Activated CD4-positive, alpha-beta T cell treated with anti-CD3 and anti-CD28 coated beads for 1 hour (primary cell): ENCODE measurements at regions not wholly inside any gene's neighbourhood (a gene's known extent, or its start where the extent isn't known, plus 50 kb on each side); places are given as distances from the start of the nearest gene placed in this dataset.
"Not testable (repeated sequence)": the region's sequence is repeated elsewhere in the genome, so short reads cannot be mapped to it uniquely, and the experiment has no call there.

Experiments
- DNase-seq: peaks from one replicate; pipeline ENCODE4 v3.0.0-alpha.2; 2020

DNA sequence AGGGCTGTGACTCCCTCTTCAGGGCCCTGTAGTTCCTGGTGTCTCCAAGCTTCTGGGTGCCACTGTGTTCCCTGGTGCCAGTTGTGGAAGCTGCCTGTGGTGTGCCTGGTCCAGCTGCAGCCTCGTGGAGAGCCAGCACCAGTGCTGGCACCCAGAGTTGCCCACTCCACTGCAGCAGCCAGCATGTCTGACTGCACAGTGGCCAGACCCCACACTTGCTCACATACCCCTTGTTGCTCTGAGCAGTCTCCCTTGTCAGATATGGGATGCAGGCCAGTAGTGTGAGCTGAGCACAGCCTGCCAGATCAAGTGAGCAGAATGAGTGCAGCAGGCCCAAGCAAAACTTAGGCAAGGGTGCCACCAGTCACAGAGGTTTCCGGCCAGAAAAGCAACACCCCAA is 108.6 kb downstream of the ZMAT1 start:
- no peak for DNase-seq

DNA sequence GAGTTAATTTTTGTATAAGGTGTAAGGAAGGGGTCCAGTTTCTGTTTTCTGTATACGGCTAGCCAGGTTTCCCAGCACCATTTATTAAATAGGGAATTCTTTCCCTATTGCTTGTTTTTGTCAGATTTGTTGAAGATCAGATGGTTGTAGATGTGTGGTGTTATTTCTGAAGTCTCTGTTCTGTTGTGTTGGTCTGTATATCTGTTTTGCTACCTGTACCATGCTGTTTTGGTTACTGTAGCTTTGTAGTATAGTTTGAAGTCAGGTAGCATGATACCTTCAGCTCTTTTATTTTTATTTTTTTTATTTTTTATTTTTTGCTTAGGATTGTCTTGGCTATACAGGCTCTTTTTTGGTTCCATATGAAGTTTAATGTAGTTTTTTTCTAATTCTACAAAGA is 114.1 kb downstream of the ZMAT1 start:
- DNase-seq: not testable (repeated sequence)

DNA sequence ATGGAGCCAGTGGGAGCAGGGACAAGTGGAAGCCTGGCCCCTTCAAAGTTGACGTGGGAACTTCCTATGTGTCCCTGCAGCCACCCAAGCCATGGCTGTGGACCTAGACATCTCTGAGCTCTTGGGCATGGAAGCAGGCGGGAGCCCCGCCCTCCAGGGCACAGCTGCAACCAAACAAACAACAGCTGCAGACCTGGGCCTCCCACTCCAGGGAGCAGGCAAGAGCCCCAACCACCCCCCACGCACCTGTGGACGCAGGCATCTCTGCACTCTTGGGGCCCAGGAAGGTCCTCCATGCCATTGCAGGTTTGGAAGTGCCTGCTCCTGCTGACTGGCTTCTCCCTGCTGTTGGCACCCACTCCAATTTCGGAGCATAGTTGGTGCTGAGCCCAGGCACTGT is 118.6 kb downstream of the ZMAT1 start:
- no peak for DNase-seq

DNA sequence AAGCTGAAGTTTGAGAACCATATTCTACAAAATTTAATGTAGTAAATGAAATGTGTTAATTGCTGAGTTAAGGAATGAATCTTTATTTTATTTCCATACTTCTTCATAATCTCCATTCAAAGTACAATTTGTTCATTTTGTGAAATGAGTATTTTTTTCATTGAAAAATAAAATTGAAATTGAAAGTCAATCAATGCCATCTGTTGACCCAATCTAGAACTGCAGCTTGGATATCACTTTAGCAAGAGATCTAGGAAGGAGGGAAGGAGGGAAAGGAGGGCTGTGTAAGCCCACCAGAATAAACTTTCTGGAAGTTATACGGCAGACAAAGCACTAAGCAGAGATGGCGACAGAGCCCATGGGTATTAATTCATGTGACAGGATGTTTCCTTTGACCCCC is 128.4 kb downstream of the ZMAT1 start:
- no peak for DNase-seq

DNA sequence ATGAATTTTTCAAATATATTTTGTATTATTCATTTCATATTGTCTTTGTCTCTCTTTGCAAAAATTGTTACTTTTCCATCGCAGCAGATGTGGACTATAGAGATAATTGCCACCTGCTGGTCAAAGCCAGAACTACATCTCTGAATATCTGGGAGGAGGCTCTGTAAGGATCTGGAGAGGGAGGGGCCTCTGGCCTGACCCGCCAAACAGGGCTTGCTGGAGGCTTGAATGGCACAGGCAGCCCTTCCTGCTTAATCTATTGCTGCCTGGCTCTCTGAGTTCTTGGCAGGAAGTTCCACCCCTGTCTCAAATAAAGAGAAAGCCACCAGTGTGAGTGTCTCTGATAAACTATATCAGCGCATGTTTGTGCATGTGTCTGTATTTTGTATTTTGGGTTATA is 132.4 kb downstream of the ZMAT1 start:
- DNase-seq: peak; percentile 34

DNA sequence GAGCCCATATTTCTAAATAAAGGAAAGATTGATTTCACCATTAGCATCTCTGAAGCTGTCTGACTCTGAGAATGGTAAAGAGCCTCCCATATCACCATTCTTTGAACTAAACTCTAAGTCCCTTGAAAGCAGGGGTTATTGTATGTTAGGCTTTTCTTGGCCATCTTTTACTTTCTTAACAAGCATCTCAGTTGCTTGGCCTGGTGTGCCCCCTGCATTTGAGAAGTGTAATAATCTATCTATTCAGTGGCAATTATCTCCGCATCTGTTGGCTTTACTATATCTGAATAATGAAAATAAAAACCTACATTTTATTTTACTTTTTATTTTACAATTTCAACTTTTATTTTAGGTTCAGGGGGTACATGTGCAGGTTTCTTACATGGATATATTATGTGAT is 128.3 kb upstream of the ARMCX2 start:
- no peak for DNase-seq

DNA sequence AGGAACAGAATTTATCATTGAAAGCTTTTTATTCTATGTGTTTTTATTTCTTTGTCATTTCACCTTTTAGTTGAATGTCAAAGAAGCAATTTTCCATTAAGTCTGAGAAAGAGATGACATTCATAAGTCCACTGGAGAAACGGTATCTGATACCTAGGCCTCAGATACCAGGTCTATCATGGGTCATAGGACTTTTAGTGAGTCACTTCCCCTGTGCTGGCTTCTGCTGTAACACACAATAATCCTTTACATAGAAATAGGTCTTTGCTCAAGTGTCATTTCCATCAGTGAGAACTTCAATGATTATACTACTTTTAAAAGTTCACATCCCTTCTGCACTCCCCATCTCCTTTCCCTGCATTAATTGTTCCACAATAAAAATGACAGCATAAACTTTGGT is 125.5 kb upstream of the ARMCX2 start:
- no peak for DNase-seq

DNA sequence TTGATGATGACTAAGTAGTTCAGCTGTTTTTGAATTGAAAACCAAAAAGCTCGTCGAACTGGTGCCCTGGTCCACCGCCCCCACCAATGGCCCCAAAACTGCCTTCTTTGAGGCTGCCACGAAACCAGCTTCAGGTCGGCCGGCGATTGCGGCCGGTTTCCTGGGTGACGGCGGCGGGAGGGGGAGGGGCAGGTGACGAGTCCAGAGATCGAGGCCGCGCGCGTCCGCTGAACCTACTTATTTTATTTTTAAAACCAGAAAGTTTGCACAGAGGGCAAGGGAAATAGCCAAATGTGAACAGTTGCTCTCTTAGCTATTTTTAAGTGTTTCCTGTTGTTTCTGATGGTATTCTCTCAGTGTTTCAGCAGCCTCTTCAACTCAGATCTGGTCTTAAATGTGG is 120.8 kb upstream of the ARMCX2 start:
- DNase-seq: not testable (repeated sequence)

DNA sequence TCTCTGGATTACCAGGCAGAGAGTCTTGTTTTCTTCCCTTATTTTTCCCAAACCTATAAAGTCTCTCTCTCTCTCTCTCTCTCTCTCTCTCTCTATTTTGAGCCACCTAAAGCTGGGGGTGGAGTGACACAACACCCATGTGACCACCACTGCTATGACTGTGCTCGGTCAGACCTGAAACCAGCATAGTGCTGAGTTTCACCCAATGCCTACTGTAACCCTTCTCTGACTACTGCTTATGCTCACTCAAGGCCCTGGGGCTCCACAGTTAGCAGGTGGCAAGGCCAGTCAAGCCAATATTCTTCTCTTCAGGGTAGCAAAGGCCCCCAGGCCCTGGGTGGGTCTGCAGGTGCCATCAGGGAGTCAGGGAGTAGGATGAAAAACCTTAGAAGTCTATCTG is 114.7 kb upstream of the ARMCX2 start:
- no peak for DNase-seq

DNA sequence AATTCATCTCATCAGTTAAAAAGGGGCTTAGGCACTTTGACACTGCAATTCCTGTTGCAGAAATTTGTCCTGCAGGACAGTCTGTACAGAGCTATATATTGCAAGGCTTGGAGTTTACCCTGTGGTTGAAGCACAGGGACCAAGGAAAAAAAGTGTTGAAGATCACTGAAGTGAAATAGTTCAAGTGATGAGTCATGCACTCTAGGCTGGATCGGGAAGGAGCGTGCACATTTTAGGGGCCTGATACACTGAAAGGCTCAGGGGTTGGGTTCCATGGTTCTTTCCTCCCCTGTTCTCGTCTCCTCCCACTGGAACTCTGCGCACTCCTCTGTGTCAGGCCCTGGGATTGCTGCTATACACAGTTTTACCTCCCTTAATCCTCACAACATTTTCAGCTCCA is 104.9 kb upstream of the ARMCX2 start:
- DNase-seq: no peak

DNA sequence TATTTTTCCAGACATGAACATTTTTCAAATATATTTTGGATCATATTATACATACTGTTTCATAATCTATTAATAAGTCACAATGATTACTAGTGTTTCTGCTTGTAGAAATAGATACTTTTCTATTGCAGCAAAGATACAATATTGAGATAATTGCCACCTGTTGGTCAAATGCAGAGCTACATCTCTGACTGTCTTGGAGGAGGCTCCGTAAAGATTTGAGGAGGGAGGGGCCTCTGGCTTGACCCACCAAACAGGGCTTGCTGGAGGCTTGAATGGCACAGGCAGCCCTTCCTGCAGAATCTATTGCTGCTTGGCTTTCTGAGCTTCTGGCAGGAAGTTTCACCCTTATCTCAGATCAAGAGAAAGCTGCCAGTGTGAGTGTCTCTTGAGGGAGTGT is 99.3 kb upstream of the ARMCX2 start:
- no peak for DNase-seq

DNA sequence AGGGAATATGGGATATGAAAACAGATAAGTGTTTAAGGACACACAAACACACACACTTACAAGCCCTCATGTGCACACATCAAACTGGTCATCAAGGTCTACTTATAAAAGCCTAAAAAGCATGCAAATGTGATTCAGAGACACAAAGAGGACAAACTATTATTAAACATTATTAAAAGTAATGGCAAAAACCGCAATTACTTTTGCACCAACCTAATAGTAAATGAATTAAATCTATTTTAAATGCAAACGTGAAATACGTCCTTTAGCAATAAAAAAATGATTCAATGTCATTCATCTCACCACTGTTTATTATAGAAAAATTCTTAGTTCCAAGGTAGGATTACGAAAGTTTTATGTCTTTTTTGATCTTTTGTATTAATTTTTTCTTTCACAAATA is 91.1 kb upstream of the ARMCX2 start:
- no peak for DNase-seq

DNA sequence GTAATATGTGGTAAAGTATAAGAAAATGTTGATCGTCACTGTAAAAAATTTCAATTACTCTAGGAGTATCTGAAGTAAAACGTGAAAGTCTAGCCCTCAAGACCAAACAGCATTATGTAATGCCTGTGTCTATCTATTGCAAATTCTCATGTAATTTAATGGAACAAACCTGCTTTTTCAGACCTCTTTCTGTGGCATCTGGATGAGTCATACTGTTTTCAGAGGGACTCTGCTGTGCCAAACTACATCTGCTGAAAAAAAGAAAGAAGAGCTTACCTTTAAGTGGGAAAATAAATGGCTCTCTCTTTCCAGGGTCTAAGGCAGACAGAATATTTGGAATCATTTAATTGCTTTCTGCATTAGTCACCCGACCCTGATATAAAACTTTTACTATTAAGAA is 89.8 kb upstream of the ARMCX2 start:
- no peak for DNase-seq

DNA sequence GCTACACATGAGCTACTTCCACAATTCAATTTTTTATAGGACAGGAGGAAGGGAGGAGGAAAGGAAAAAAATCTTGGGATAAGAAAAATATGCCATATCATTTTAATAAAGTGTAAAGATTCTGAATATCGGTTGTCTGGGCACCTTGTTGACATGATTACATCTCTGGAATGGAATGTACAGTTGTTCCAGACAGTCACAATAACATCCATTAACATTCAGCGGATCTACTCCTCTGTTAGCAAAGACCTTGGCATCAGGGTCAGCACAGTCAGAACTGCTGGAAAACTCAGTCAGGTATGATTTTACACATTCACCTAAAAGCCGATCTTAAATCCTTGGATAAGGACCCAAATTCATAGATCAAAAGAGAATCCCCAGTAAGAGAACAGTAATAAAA is 85.4 kb upstream of the ARMCX2 start:
- no peak for DNase-seq

DNA sequence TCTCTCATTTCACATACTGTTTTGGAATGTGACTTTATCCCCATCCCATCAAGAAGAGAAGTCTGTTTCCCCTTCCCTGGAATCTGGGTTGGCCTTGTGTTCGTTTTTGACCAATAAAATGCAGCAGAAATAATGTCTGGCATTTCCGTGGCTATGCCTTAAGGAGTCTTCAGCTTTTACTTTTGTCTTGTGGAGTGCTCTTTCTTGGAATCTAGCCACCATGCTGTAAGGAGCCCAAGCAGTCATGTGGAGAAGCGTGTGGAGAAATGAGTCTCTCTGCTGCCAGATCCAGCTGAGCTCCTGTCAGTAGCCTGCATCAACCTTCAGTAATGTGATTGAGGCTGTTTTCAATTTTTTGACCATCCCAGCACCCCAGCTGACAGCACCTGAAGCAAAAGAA is 84.4 kb upstream of the ARMCX2 start:
- DNase-seq: no peak

DNA sequence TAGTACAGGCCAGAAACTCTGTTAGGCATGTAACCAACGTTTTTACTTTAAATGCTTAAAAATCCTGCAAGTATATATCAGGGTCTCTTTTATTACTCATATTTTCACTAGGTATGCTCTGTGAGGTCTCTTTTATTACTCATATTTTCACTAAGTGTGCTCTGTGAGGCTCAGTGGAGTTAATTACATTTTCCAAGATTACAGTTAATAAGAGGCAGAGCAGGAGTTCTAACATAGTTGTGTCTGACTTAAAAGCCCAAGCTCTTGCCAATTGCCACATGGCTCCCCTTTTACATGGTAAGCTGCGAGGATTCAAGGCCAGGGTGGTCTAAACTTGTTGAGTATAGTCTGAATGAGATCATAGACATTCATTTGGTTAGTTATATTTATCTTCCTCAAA is 81.0 kb upstream of the ARMCX2 start:
- DNase-seq: no peak

DNA sequence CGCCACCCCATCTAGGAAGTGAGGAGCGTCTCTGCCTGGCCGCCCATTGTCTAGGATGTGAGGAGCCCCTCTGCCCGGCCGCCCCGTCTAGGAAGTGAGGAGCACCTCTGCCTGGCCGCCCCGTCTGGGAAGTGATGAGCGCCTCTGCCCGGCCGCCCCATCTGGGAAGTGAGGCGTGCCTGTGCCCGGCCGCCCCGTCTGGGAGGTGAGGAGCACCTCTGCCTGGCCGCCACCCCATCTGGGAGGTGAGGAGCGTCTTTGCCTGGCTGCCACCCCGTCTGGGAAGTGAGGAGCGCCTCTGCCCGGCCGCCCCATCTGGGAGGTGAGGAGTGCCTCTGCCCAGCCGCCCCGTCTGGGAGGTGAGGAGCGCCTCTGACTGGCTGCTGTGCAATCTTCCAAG is 79.2 kb upstream of the ARMCX2 start:
- not testable (repeated sequence) for DNase-seq

DNA sequence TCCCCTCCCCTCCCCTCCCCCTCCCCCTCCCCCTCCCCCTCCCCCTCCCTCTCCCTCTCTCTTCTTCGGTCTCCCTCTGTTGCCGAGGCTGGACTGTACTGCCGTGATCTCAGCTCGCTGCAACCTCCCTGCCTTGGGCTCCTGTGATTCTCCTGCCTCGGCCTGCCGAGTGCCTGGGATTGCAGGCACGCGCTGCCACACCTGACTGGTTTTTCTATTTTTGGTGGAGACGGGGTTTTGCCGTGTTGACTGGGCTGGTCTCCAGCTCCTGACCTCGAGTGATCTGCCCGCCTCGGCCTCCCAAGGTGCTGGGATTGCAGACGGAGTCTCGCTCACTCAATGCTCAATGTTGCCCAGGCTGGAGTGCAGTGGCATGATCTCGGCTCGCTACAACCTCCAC is 78.8 kb upstream of the ARMCX2 start:
- not testable (repeated sequence) for DNase-seq

DNA sequence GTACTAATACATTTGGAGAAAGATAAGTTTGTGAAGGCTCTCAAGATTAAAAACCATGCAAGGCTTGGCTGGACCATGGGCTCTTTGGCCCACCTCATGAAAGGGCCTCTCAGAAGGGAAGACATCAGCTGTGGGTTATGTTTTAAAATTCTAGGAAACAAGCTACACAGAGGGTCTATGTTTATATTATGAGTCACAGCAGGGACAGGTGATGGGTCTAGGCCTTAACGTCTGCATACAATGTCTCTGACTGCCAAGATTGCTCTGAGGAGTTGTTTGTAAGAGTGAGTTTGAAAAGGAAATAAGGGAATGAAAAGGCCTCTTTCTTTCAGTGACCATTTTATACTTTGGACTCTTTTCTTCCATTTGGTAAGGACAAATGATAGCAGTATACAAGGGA is 77.0 kb upstream of the ARMCX2 start:
- no peak for DNase-seq

DNA sequence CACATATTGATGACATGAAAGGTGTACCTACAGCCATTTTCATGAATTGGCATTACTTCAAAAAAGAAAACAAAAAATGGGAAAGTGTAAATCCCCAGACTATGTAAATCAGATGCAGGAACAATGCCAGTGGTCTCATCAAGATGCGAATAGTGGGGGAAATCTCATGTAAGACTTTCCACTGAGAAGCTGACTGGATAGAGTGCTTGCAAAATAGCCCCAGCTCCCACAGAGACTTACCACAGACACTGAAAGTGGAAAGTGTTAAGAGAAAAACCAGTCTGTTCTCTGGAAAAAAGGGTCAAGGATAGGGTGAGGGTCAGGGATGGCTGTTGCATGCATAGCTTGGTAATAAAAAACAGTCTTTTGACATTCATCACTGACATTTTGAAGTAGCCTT is 73.2 kb upstream of the ARMCX2 start:
- DNase-seq: no peak

DNA sequence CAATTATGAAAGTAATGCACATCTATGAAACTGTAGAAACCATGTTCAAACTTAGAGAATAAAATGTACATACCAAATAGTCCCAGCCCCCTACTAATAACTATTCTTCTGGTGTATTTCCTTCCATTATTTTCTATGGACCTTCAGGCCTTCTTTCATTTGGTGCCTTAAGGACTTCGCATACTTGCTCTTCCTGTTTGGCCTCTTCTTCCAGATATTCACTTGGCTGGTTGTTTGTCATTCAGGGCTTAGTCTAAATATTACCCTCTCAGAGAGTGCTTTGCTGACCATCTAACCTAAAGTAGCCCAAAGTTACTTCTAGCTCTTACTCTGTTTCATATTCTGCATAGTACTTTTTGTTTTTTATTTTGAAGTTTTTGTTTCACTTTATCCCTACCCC is 70.3 kb upstream of the ARMCX2 start:
- no peak for DNase-seq
